Hematopoietic multipotent progenitor cell treated with erythropoietin and hydrocortisone succinate and interleukin-3 and kit ligand, for 8 days (in vitro differentiated cells): ENCODE measurements at regions not wholly inside any gene's neighbourhood (a gene's known extent, or its start where the extent isn't known, plus 50 kb on each side); places are given as distances from the start of the nearest gene placed in this dataset.
"Not testable (repeated sequence)": the region's sequence is repeated elsewhere in the genome, so short reads cannot be mapped to it uniquely, and the experiment has no call there.

ENCODE experiments used
- DNase-seq: peaks from one replicate; pipeline ENCODE4 v3.0.0-alpha.2; 2015

- no peak for DNase-seq
Measured at GRCh38 chr3:98644168-98644567, 50.8 kb upstream of the CPOX start.

DNA sequence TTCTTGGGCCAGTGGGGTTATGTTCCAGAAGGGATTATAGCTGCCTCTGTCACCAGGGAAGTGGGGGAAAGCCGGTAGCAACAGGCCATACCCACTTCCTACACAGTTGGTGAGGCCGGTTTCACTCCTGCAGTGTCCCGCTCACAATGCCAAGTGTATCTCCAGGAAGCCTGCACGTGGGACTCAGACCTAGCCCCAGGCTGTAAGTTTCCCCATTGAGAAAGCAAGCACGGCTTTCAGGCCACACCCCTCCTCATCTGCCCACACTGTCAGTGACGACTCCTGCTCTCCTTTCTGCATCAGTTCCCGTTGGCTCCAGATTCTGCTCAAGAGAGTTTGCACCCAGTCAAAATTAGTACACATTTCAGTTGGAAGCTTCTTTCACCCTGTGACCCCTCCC, 51.6 kb upstream of the CPOX start:
- no peak for DNase-seq

DNA sequence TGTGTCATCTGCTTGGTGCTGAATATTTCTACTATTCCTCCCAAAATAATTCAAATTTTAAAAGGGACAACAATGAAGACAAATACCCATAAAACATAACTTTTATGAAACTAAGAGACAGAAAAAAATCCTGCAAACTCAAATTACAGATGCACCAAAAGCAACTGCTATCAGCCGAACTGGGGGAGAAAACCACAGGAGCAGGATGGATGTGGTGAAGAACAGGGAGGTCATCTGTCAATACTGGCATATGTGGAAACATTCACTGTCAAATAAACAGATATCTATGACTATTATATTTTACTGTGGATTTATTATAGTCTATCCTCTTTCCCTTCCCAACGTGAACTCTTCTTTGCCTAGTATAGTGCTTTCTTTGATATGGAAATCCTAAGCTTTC, 53.3 kb upstream of the CPOX start:
- no peak for DNase-seq

DNA sequence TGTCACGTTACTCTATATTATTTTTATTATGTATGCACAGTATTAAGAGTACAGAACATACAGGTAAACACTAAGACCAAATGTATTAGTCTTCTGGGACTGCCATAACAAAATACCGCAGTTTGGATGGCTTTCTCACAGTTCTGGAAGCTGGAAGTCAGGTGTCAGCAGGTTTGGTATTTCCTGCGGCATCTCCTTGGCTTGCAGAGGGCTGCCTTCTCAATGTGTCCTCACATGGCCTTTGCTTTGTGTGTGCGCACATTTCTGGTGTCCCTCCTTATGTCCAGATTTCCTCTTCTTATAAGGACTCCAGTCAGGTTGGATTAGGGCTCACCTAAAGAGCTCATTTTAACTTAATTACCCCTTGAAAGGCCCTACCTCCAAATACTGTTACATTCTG, 53.8 kb upstream of the CPOX start:
- no peak for DNase-seq

- DNase-seq = no peak
Measured at GRCh38 chr3:98650971-98651779, 57.8 kb upstream of the CPOX start.

- no peak for DNase-seq
Measured at GRCh38 chr3:98651780-98652077, 58.3 kb upstream of the CPOX start.

- peak; percentile 6 for DNase-seq
Measured at GRCh38 chr3:98655666-98656065, 62.3 kb upstream of the CPOX start.

- DNase-seq = peak; percentile 31
Measured at GRCh38 chr3:98657457-98657856, 64.0 kb upstream of the CPOX start.

DNA sequence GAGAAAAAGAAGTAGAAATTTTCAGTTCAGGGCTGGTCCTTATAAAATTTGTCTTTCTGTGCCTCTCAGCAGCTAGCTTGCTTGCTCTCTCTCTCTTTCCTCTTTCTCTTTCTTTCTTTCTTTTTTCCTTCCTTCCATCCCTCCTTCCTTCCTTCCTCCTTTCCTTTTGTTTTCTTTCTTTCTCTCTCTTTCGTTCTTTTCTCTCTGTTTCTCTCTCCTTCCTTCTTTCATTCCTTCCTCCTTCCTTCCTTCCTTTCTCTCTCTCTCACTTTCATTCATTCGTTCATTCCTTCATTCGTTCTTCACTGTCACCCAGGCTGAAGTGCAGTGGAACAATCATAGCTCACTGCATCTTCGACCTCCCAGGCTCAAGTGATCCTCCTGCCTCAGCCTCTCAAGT, 69.3 kb upstream of the CPOX start:
- no peak for DNase-seq

- DNase-seq = no peak
Measured at GRCh38 chr3:98670020-98670419, 76.6 kb upstream of the CPOX start.

- DNase-seq = no peak
Measured at GRCh38 chr3:98679986-98680385, 83.2 kb upstream of the ST3GAL6 start.

- no peak for DNase-seq
Measured at GRCh38 chr3:98680723-98681122, 82.4 kb upstream of the ST3GAL6 start.

DNA sequence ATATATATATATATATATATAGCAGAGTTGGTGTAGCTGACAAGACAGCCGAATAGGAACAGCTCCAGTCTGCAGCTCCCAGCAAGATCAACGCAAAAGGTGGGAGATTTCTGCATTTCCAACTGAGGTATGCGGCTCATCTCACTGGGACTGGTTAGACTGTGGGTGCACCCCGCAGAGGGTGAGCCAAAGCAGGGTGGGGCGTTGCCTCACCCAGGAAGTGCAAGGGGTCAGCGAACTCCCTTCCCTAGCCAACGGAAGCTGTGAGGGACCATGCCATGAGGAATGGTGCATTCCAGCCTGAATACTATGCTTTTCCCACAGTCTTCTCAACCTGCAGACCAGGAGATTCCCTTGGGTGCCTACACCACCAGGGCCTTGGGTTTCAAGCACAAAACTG, 81.7 kb upstream of the ST3GAL6 start:
- no peak for DNase-seq

- not testable (repeated sequence) for DNase-seq
Measured at GRCh38 chr3:98682391-98682790, 80.7 kb upstream of the ST3GAL6 start.

- no peak for DNase-seq
Measured at GRCh38 chr3:98688363-98688762, 74.8 kb upstream of the ST3GAL6 start.

- DNase-seq = no peak
Measured at GRCh38 chr3:98690876-98691275, 72.3 kb upstream of the ST3GAL6 start.

- DNase-seq = no peak
Measured at GRCh38 chr3:98691897-98692296, 71.2 kb upstream of the ST3GAL6 start.

DNA sequence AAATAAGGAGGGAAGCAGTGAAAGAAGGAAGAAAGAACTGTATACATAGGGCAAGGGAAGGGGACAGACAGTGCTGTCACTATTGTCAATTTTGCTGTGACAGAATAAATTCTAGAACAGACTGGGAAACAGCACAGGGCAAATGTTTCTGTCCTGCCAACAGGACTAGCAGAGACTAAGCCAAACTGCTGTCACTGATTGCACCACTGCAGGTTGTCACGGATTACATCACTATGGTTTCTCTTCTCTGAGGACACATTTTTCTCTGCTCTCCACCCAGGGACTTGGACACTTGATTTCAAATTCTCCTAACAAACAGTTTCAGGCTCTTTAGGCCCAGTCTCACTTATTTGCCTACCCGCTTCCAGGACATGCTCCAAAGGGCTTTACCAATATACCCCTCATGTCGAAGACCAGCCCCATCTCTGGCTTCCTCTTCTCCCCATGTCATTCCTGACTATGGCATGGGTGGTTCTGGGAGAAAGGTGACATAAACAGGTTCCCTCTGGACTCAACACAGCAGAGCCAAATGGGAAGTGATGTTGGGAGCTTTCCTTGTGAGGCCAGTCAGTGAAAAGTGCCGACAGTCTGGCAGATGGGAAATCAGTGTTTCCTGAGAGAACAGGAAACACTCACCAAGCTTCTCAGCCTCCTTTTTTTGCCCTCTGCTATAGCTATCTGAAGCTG, 70.2 kb upstream of the ST3GAL6 start:
- DNase-seq = no peak

GRCh38 chr3:98695796-98696195, 67.3 kb upstream of the ST3GAL6 start:
- DNase-seq = no peak

DNA sequence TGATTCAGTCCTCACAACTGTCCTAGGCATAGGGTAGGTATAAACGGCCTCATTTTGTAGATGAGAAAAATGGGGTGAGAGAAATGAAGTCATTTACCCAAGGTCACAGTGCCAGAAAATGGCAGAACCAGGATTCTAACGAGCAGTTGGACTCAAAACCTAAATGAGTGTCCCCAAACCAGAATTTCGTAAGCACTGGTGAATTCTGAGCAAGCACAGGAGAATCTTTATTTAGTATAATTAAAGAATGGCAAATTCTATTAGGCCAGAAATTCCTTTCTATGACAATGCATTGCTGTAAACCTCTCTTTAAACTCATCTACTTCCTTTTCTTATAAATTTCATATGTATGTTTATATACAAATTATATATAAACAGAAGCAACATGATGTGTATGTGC, 66.8 kb upstream of the ST3GAL6 start:
- DNase-seq = not testable (repeated sequence)

GRCh38 chr3:98697225-98697624, 65.9 kb upstream of the ST3GAL6 start:
- DNase-seq = no peak

- no peak for DNase-seq
Measured at GRCh38 chr3:98699132-98699531, 64.0 kb upstream of the ST3GAL6 start.

- DNase-seq = no peak
Measured at GRCh38 chr3:98701071-98701675, 62.0 kb upstream of the ST3GAL6 start.

- no peak for DNase-seq
Measured at GRCh38 chr3:98702166-98702565, 61.0 kb upstream of the ST3GAL6 start.
